HEK293 (cell line): ENCODE measurements at regions not wholly inside any gene's neighbourhood (a gene's known extent, or its start where the extent isn't known, plus 50 kb on each side); places are given as distances from the start of the nearest gene placed in this dataset.

ENCODE experiments used
- CTCF ChIA-PET: fragments of 350-600 bp; formaldehyde crosslinking; extraction: SDS; loops from one replicate; lab custom pipeline; 2021; ENCODE audit warnings: antibody characterized with exemption; lab: Yijun Ruan, JAX
- POLR2A ChIA-PET: fragments of 300-600 bp; formaldehyde crosslinking; extraction: SDS; loops from one replicate; lab custom pipeline; 2020; ENCODE audit warnings: antibody characterized with exemption, inconsistent platforms; lab: Yijun Ruan, JAX
- H3K27ac ChIP-seq: fragments of 200-500 bp; sonication (Bioruptor generic); 2 replicates; pipeline ENCODE4 v1.5.1; 2014; ENCODE audit warnings: low read depth, low read length, control low read depth, inconsistent platforms; ENCODE audit errors: extremely low read depth
- H3K36me3 ChIP-seq, 2 experiments: fragments of 200-500 bp in 1 of 2; sonication (Bioruptor generic) in 1 of 2; 1 replicate in 1 of 2; 2 replicates in 1 of 2; pipeline ENCODE4 v1.5.1; 2014 to 2017; ENCODE audit warnings: inconsistent platforms in 2 of 2, low read length in 2 of 2; ENCODE audit not compliant: control insufficient read depth in 2 of 2, insufficient read depth in 1 of 2
- H3K4me1 ChIP-seq: fragments of 200-500 bp; sonication (Bioruptor generic); 2 replicates; pipeline ENCODE4 v1.5.1; 2014; ENCODE audit warnings: mild to moderate bottlenecking, low read length, inconsistent platforms; ENCODE audit not compliant: control insufficient read depth, insufficient read depth
- H3K4me3 ChIP-seq: 2 replicates; pipeline ENCODE4 v1.5.1; 2011; ENCODE audit warnings: low read depth, mild to moderate bottlenecking, control low read depth, low read length, moderate library complexity
- H3K9me3 ChIP-seq: fragments of 200-500 bp; sonication (Bioruptor generic); 2 replicates; pipeline ENCODE4 v1.5.1; 2014; ENCODE audit warnings: low read depth, low read length, inconsistent platforms; ENCODE audit not compliant: control insufficient read depth, insufficient read depth
- CTCF ChIP-seq: fragments of 450-650 bp; formaldehyde crosslinking; IDR thresholded peaks from 2 replicates; pipeline ENCODE4 v1.5.1; 2016; ENCODE audit warnings: missing biosample characterization, missing genetic modification characterization
- HOXA7 ChIP-seq: sonication (generic); formaldehyde crosslinking; IDR thresholded peaks from 2 replicates; pipeline ENCODE4 v1.8.1; 2022; ENCODE audit warnings: missing genetic modification reagents, borderline replicate concordance
- HOXD13 ChIP-seq: sonication (generic); formaldehyde crosslinking; IDR thresholded peaks from 2 replicates; pipeline ENCODE4 v1.8.0; 2022; ENCODE audit warnings: missing genetic modification reagents, borderline replicate concordance
- MEIS1 ChIP-seq: sonication (generic); formaldehyde crosslinking; IDR thresholded peaks from 2 replicates; pipeline ENCODE4 v1.8.1; 2022; ENCODE audit warnings: missing genetic modification reagents, mild to moderate bottlenecking, borderline replicate concordance
- REPIN1 ChIP-seq: fragments of 450-650 bp; formaldehyde crosslinking; IDR thresholded peaks from 2 replicates; pipeline ENCODE4 v1.5.1; 2017; ENCODE audit warnings: missing biosample characterization, missing genetic modification characterization, low read depth
- ZBTB20 ChIP-seq: fragments of 450-650 bp; formaldehyde crosslinking; IDR thresholded peaks from 2 replicates; pipeline ENCODE4 v1.5.1; 2016; ENCODE audit warnings: missing biosample characterization, missing genetic modification characterization
- ZFP41 ChIP-seq: fragments of 450-650 bp; formaldehyde crosslinking; IDR thresholded peaks from 2 replicates; pipeline ENCODE4 v1.5.1; 2016; ENCODE audit warnings: missing biosample characterization, missing genetic modification characterization, borderline replicate concordance
- ZIC2 ChIP-seq: fragments of 450-650 bp; formaldehyde crosslinking; IDR thresholded peaks from 2 replicates; pipeline ENCODE4 v1.5.1; 2016; ENCODE audit warnings: missing biosample characterization, missing genetic modification characterization
- ZNF23 ChIP-seq: fragments of 450-650 bp; formaldehyde crosslinking; IDR thresholded peaks from 2 replicates; pipeline ENCODE4 v1.5.1; 2016; ENCODE audit warnings: missing biosample characterization, missing genetic modification characterization, borderline replicate concordance
- ZNF426 ChIP-seq: fragments of 450-650 bp; formaldehyde crosslinking; IDR thresholded peaks from 2 replicates; pipeline ENCODE4 v1.5.1; 2017; ENCODE audit warnings: missing biosample characterization, missing genetic modification characterization, mild to moderate bottlenecking, inconsistent platforms, moderate library complexity
- ZNF544 ChIP-seq: fragments of 450-650 bp; formaldehyde crosslinking; IDR thresholded peaks from 2 replicates; pipeline ENCODE4 v1.5.0; 2017; ENCODE audit warnings: missing biosample characterization, missing genetic modification characterization
- ZNF548 ChIP-seq: fragments of 450-650 bp; formaldehyde crosslinking; IDR thresholded peaks from 2 replicates; pipeline ENCODE4 v1.5.1; 2016; ENCODE audit warnings: missing biosample characterization, missing genetic modification characterization
- ZNF596 ChIP-seq: fragments of 450-650 bp; IDR thresholded peaks from 2 replicates; pipeline ENCODE4 v1.5.0; 2018; ENCODE audit warnings: missing biosample characterization, mild to moderate bottlenecking, missing genetic modification characterization, moderate library complexity
- ZNF629 ChIP-seq: fragments of 450-650 bp; formaldehyde crosslinking; IDR thresholded peaks from 2 replicates; pipeline ENCODE4 v1.5.1; 2017; ENCODE audit warnings: missing biosample characterization, missing genetic modification characterization
- ZNF776 ChIP-seq: fragments of 450-650 bp; formaldehyde crosslinking; IDR thresholded peaks from 2 replicates; pipeline ENCODE4 v1.5.0; 2017; ENCODE audit warnings: missing biosample characterization, missing genetic modification characterization, borderline replicate concordance
- ZNF777 ChIP-seq: fragments of 450-650 bp; formaldehyde crosslinking; IDR thresholded peaks from 2 replicates; pipeline ENCODE4 v1.5.1; 2017; ENCODE audit warnings: missing biosample characterization, missing genetic modification characterization, borderline replicate concordance
- ZXDB ChIP-seq: fragments of 450-650 bp; formaldehyde crosslinking; IDR thresholded peaks from 2 replicates; pipeline ENCODE4 v1.5.1; 2016; ENCODE audit warnings: missing biosample characterization, missing genetic modification characterization
- TF ChIP-seq, protein P1 (sequence below): fragments of 450-650 bp; formaldehyde crosslinking; IDR thresholded peaks from 2 replicates; pipeline ENCODE4 v1.5.1; 2017; ENCODE audit warnings: missing biosample characterization, missing genetic modification characterization
- TF ChIP-seq, protein P2 (sequence below): fragments of 450-650 bp; formaldehyde crosslinking; IDR thresholded peaks from 2 replicates; pipeline ENCODE4 v1.5.1; 2016; ENCODE audit warnings: missing biosample characterization, missing genetic modification characterization
- TF ChIP-seq, protein P3 (sequence below): fragments of 450-650 bp; formaldehyde crosslinking; IDR thresholded peaks from 2 replicates; pipeline ENCODE4 v1.5.1; 2016; ENCODE audit warnings: missing biosample characterization, missing genetic modification characterization

GRCh38 chr4:75385106-75385505, 129.1 kb downstream of the RCHY1 start:
- no peak for TF ChIP-seq ZXDB (tag by site-specific recombination)
- no peak for TF ChIP-seq REPIN1 (tag by site-specific recombination)
- TF ChIP-seq ZNF544 (tag by site-specific recombination): no peak
- TF ChIP-seq, protein P1, sequence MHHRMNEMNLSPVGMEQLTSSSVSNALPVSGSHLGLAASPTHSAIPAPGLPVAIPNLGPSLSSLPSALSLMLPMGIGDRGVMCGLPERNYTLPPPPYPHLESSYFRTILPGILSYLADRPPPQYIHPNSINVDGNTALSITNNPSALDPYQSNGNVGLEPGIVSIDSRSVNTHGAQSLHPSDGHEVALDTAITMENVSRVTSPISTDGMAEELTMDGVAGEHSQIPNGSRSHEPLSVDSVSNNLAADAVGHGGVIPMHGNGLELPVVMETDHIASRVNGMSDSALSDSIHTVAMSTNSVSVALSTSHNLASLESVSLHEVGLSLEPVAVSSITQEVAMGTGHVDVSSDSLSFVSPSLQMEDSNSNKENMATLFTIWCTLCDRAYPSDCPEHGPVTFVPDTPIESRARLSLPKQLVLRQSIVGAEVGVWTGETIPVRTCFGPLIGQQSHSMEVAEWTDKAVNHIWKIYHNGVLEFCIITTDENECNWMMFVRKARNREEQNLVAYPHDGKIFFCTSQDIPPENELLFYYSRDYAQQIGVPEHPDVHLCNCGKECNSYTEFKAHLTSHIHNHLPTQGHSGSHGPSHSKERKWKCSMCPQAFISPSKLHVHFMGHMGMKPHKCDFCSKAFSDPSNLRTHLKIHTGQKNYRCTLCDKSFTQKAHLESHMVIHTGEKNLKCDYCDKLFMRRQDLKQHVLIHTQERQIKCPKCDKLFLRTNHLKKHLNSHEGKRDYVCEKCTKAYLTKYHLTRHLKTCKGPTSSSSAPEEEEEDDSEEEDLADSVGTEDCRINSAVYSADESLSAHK: no peak
- TF ChIP-seq MEIS1 (CRISPR knock-in tag): no peak
- TF ChIP-seq ZIC2 (tag by site-specific recombination): peak; percentile 63
- no peak for TF ChIP-seq CTCF
- TF ChIP-seq HOXD13 (CRISPR knock-in tag): no peak
- no peak for TF ChIP-seq ZNF596
- ChIA-PET POLR2A (no interaction called here), CTCF (no interaction called here)

DNA sequence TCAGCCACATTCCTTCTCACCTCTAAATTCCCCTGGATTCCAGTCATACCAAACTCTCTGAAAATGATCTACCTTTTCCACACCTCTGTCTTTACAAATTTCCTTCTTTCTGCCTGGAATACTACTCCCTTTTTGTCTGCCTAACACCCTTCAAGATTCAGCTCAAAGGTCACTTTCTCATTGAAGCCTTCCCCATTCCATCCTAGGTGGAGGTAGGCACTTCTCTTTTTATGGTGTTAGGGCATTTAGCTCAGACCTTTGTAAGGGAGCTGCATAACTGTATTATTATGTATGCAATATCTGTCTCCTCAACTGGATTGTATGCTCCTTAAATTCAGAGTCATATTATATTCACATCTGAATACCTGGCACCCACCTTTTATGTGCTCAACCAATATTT, 137.7 kb downstream of the RCHY1 start:
- TF ChIP-seq ZNF426 (no peak), ZNF629 (tag by site-specific recombination) (no peak), CTCF (no peak), ZNF23 (tag by site-specific recombination) (no peak), ZNF777 (tag by site-specific recombination) (no peak), HOXA7 (CRISPR knock-in tag) (no peak), ZNF776 (tag by site-specific recombination) (no peak), ZBTB20 (tag by site-specific recombination) (no peak), ZFP41 (tag by site-specific recombination) (no peak), ZNF548 (no peak)
- TF ChIP-seq, protein P2, sequence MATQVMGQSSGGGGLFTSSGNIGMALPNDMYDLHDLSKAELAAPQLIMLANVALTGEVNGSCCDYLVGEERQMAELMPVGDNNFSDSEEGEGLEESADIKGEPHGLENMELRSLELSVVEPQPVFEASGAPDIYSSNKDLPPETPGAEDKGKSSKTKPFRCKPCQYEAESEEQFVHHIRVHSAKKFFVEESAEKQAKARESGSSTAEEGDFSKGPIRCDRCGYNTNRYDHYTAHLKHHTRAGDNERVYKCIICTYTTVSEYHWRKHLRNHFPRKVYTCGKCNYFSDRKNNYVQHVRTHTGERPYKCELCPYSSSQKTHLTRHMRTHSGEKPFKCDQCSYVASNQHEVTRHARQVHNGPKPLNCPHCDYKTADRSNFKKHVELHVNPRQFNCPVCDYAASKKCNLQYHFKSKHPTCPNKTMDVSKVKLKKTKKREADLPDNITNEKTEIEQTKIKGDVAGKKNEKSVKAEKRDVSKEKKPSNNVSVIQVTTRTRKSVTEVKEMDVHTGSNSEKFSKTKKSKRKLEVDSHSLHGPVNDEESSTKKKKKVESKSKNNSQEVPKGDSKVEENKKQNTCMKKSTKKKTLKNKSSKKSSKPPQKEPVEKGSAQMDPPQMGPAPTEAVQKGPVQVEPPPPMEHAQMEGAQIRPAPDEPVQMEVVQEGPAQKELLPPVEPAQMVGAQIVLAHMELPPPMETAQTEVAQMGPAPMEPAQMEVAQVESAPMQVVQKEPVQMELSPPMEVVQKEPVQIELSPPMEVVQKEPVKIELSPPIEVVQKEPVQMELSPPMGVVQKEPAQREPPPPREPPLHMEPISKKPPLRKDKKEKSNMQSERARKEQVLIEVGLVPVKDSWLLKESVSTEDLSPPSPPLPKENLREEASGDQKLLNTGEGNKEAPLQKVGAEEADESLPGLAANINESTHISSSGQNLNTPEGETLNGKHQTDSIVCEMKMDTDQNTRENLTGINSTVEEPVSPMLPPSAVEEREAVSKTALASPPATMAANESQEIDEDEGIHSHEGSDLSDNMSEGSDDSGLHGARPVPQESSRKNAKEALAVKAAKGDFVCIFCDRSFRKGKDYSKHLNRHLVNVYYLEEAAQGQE (tag by site-specific recombination): no peak
- TF ChIP-seq, protein P3, sequence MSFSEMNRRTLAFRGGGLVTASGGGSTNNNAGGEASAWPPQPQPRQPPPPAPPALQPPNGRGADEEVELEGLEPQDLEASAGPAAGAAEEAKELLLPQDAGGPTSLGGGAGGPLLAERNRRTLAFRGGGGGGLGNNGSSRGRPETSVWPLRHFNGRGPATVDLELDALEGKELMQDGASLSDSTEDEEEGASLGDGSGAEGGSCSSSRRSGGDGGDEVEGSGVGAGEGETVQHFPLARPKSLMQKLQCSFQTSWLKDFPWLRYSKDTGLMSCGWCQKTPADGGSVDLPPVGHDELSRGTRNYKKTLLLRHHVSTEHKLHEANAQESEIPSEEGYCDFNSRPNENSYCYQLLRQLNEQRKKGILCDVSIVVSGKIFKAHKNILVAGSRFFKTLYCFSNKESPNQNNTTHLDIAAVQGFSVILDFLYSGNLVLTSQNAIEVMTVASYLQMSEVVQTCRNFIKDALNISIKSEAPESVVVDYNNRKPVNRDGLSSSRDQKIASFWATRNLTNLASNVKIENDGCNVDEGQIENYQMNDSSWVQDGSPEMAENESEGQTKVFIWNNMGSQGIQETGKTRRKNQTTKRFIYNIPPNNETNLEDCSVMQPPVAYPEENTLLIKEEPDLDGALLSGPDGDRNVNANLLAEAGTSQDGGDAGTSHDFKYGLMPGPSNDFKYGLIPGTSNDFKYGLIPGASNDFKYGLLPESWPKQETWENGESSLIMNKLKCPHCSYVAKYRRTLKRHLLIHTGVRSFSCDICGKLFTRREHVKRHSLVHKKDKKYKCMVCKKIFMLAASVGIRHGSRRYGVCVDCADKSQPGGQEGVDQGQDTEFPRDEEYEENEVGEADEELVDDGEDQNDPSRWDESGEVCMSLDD (tag by site-specific recombination): no peak
- CTCF ChIA-PET: no interaction called here
- no peaks in the 10 kb centered on the region for H3K4me1 ChIP-seq

More at GRCh38 chr4:75385106-75385505, 129.1 kb downstream of the RCHY1 start:
- Histone ChIP-seq H3K4me1 (no peaks in the 10 kb centered on the region), H3K36me3 (no peaks in the 10 kb centered on the region), H3K27ac (no peak overlapping the region), H3K4me3 (no peak overlapping the region), H3K9me3 (no peaks in the 10 kb centered on the region)

More for the DNA sequence above, 137.7 kb downstream of the RCHY1 start:
- no peaks in the 10 kb centered on the region for H3K9me3 ChIP-seq
- H3K27ac ChIP-seq: no peak overlapping the region
- POLR2A ChIA-PET: no interaction called here
- H3K4me3 ChIP-seq: no peak overlapping the region
- H3K36me3 ChIP-seq: no peaks in the 10 kb centered on the region
